ENCODE measurements at regions not wholly inside any gene's neighbourhood (a gene's known extent, or its start where the extent isn't known, plus 50 kb on each side); places are given as distances from the start of the nearest gene placed in this dataset.

GRCh38 chr2:193074933-193075332, 880.2 kb upstream of the TMEFF2 start:
- CTCF ChIA-PET, result interaction anchor here (0.8 to 0.9 kb wide), 2 partner anchors 12 to 1107 kb away, joined by 3 read pairs; no protein-coding TSS in a partner anchor
- Histone ChIP-seq H3K4me1 (ENCODE audit: control insufficient read depth, insufficient read depth, low read length) (no peaks in the 10 kb centered on the region), H2AFZ (ENCODE audit: control insufficient read depth, low read depth, low read length) (no peak overlapping the region), H3K36me3 (ENCODE audit: control insufficient read depth in 2 of 2, insufficient read depth in 2 of 2, low read length in 1 of 2) (no peaks in the 10 kb centered on the region), H3K27ac (ENCODE audit: control insufficient read depth, insufficient read depth) (no peak overlapping the region), H3K9ac (ENCODE audit: control insufficient read depth, insufficient read depth, low read length) (no peak overlapping the region), H3K4me3 (no peak overlapping the region), H3K9me3 (replicated peaks; ENCODE audit: control insufficient read depth, insufficient read depth, low read length) (no peaks in the 10 kb centered on the region), H4K20me1 (ENCODE audit: control insufficient read depth, insufficient read depth) (no peaks in the 10 kb centered on the region), H3K27me3 (replicated peaks in 1 of 2; ENCODE audit: control insufficient read depth in 2 of 2, insufficient read depth in 2 of 2, low read length in 1 of 2) (no peaks in the 10 kb centered on the region), H3K79me2 (ENCODE audit: control insufficient read depth, insufficient read depth, low read length) (no peaks in the 10 kb centered on the region), H3K4me2 (ENCODE audit: control insufficient read depth, insufficient read depth) (no peak overlapping the region)
- FAIRE-seq (no peak), DNase-seq (ENCODE audit: low read depth, low spot score) (no peak), ATAC-seq (no peak)
- intact Hi-C loops (cut with micrococcal nuclease; ENCODE audit: unreplicated experiment), result no loop called here
- POLR2A ChIA-PET, result no interaction called here
- RAD21 ChIA-PET (ENCODE audit: unreplicated experiment), result no interaction called here
- TF ChIP-seq JUNB (IDR thresholded peaks at IDR 0.05) (no peak), RFX5 (IDR thresholded peaks at IDR 0.05; ENCODE audit: low read depth, low read length) (no peak)
- BruUV-seq (replicated peaks), result no TSS peak
- SMC1A ChIA-PET (ENCODE audit: uncharacterized antibody, unreplicated experiment), result interaction anchor here (1.3 kb wide), 1 partner anchor 176 kb away, joined by 3 read pairs; no protein-coding TSS in a partner anchor
- in situ Hi-C loops (cut with MboI), result no loop called here
- WGBS (ENCODE audit: insufficient coverage, insufficient replicate concordance, low lambda C conversion rate, missing lambda C conversion rate), result 5% methylated on average over 2 of the region's 2 CpGs

- no peaks in the 10 kb centered on the region for H3K36me3 ChIP-seq (ENCODE audit: control insufficient read depth in 2 of 2, insufficient read depth in 2 of 2, low read length in 1 of 2)
- no peak overlapping the region for H3K27ac ChIP-seq (ENCODE audit: control insufficient read depth, insufficient read depth)
- no peaks in the 10 kb centered on the region for H3K27me3 ChIP-seq (replicated peaks in 1 of 2; ENCODE audit: control insufficient read depth in 2 of 2, insufficient read depth in 2 of 2, low read length in 1 of 2)
- no TSS peak for BruUV-seq (replicated peaks)
- intact Hi-C loops (cut with micrococcal nuclease; ENCODE audit: unreplicated experiment), result no loop called here
- no peak overlapping the region for H3K4me2 ChIP-seq (ENCODE audit: control insufficient read depth, insufficient read depth)
- ChIA-PET RAD21 (ENCODE audit: unreplicated experiment) (no interaction called here), SMC1A (ENCODE audit: uncharacterized antibody, unreplicated experiment) (no interaction called here), POLR2A (no interaction called here), CTCF (no interaction called here)
- no peaks in the 10 kb centered on the region for H3K79me2 ChIP-seq (ENCODE audit: control insufficient read depth, insufficient read depth, low read length)
- DNase-seq (ENCODE audit: low read depth, low spot score) (no peak), FAIRE-seq (no peak), ATAC-seq (no peak)
- H2AFZ ChIP-seq (ENCODE audit: control insufficient read depth, low read depth, low read length), result no peak overlapping the region
- in situ Hi-C loops (cut with MboI), result no loop called here
- no peaks in the 10 kb centered on the region for H4K20me1 ChIP-seq (ENCODE audit: control insufficient read depth, insufficient read depth)
- H3K9me3 ChIP-seq (replicated peaks; ENCODE audit: control insufficient read depth, insufficient read depth, low read length), result no peaks in the 10 kb centered on the region
- 2% methylated on average over 3 of the region's 3 CpGs for WGBS (ENCODE audit: insufficient coverage, insufficient replicate concordance, low lambda C conversion rate, missing lambda C conversion rate)
- no peaks in the 10 kb centered on the region for H3K4me1 ChIP-seq (ENCODE audit: control insufficient read depth, insufficient read depth, low read length)
- H3K4me3 ChIP-seq, result no peak overlapping the region
- no peak overlapping the region for H3K9ac ChIP-seq (ENCODE audit: control insufficient read depth, insufficient read depth, low read length)
- TF ChIP-seq PKNOX1 (IDR thresholded peaks at IDR 0.05) (no peak), IRF5 (IDR thresholded peaks at IDR 0.05; ENCODE audit: borderline replicate concordance) (no peak), SREBF2 (IDR thresholded peaks at IDR 0.05; ENCODE audit: low read length) (no peak), SMARCA5 (IDR thresholded peaks at IDR 0.05) (no peak), RAD21 (IDR thresholded peaks at IDR 0.05; ENCODE audit: insufficient read depth, low read depth, low read length) (no peak), CTCF (IDR thresholded peaks at IDR 0.05 in 2 of 3, conservative IDR thresholded peaks at IDR 0.05 in 1 of 3; ENCODE audit: control insufficient read depth in 2 of 3, extremely low read depth in 1 of 3, insufficient read depth in 1 of 3, low read depth in 3 of 3, low read length in 3 of 3) (no peak), SKIL (IDR thresholded peaks at IDR 0.05; ENCODE audit: low read depth, poor library complexity, severe bottlenecking) (no peak)
Observed at GRCh38 chr2:193072647-193073046, 877.9 kb upstream of the TMEFF2 start.

All from GM12878 (cell line).